HPDE6-E6E7 (cell line): ENCODE measurements at regions not wholly inside any gene's neighbourhood (a gene's known extent, or its start where the extent isn't known, plus 50 kb on each side); places are given as distances from the start of the nearest gene placed in this dataset.
A peak's percentile ranks its signal among the peaks of the same experiment; 100 is the strongest.

Source experiments
- DNase-seq: peaks from one replicate; pipeline ENCODE4 v3.0.0; 2011; ENCODE audit warnings: missing footprints; ENCODE audit errors: extremely low spot score

GRCh38 chr2:66890166-66890742, 455.3 kb downstream of the MEIS1 start:
- DNase-seq: no peak

DNA sequence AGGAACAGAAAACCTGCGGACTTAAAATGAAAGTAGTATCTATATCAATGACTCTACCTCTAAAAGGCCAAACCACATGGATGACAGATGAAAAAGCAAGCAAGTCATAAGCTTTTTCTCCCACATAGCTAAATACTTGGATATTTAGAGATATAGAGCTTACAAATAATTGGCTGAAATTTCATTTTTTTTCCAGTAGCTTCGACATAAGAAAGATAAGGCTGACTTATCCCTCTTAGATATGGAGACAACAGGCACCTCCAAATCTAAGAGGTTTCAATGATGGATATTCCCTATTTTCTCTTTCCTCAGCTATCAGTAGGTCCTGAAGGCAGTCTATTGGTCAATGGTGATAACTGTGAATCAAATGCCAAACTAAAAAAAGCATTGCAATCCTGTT, 460.3 kb downstream of the MEIS1 start:
- no peak for DNase-seq

GRCh38 chr2:66896131-66896530, 461.2 kb downstream of the MEIS1 start:
- no peak for DNase-seq

GRCh38 chr2:66897181-66897580, 462.3 kb downstream of the MEIS1 start:
- DNase-seq: no peak

DNA sequence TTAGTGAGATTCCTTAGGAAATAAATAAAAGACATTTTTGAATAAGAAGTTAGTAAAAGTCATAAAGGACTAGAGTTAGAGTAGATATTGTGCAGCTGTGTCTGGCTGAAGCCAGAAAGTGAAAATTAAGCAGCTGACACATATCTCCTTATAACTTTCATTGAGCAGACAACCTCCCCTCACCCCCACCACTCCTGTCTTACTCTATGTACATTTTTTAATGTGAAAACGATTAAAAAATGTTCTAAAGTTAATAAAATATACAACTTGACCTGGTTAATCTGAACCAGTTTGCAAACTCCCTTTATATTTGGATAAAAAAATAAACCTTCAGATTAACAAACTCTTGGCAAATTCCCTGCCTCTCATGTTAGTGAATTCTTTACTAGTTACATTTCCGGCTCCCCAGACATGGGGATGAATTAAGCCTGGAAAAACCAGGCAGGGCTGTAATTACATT, 462.8 kb downstream of the MEIS1 start:
- DNase-seq: no peak

- DNase-seq: no peak
Measured at GRCh38 chr2:66899109-66899508, 464.2 kb downstream of the MEIS1 start.

DNA sequence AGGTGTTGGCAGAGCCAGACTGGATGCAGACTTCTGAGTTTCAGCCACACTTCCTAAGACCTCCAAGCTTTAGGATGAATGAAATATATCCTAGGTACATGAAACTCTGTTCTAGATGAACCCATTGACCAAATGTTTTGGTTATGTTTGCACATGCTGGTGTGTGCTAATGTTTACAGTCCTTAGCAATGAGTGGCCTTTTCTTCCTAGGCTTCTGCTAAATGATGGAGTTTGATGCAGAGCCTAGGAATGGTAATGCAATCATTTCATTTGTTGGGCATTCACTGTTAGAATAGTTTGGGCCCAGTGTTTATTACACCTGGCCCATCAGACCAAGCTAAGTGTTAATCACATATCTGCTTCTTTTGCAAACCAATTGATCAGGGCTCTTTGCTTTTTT, 464.7 kb downstream of the MEIS1 start:
- DNase-seq: no peak

GRCh38 chr2:66901344-66901743, 466.4 kb downstream of the MEIS1 start:
- no peak for DNase-seq

DNA sequence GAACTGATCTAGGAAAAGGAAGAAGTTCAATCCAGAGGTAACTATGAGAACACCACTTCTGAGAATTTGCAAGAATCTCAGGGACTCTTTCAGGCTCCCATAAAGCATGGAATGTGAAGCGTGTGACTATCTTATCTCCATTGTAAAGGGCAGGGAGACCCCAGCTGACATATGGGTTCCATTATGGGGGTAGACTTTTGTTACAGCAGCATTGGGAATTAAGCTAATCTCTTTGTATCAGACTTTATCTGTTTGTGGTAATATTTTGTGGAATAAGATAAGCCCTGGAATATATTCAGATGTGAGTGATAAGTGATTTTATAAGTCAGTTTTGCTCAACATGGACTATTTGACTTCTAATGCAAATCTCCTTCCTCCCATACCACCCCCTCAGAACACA, 468.3 kb downstream of the MEIS1 start:
- DNase-seq: no peak

DNA sequence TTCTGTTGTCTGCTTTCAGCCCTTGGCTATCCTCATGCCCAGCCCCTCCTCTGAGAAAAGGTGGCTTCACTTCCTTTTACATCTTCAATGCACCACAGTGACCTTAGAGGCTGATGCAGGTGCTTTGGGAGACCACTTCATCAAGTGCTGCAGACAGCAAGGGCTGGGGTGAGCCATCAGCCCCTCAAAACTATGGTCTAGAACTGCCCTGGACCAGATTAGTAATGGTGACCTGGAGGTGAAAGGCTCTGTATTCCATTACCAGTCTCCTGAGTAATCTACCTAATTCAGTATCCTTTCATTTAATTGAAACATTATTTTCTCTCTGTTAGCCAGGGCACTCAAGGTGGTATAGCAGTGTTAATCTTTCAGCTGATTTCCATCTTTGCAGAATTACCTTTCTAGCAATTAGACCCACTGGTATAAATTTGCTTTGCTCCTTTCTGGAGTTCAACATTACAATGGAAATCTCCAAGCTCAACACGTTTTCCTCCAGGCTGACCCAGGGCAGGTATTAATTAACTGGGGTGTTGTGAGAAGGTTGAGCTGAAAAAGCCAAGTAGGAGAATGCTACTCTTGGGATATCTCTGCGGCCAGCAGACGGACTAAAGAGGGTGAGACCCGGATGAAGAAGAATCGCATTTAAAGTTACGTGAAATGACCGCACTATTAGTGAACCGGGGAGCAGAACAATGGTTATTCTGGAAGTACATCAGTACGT, 469.0 kb downstream of the MEIS1 start:
- no peak for DNase-seq

DNA sequence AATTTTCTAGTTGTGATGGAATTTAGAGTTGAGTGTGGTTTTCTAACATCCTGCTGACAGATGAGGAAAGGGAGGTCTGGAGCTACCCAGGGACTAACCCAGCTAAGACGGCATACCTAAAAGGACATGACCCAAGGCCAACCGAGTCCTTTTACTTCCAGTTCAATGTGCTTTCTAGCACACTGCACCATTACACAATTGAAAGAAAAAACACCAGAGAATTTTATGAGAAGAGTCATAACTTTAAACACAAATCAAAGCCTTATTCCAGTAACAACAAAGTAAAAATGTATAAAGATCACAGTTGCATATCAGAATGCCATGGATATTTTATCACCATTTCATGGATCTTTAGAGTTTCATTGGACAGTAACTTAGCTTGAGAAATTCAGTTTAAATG, 480.3 kb downstream of the MEIS1 start:
- DNase-seq: no peak

DNA sequence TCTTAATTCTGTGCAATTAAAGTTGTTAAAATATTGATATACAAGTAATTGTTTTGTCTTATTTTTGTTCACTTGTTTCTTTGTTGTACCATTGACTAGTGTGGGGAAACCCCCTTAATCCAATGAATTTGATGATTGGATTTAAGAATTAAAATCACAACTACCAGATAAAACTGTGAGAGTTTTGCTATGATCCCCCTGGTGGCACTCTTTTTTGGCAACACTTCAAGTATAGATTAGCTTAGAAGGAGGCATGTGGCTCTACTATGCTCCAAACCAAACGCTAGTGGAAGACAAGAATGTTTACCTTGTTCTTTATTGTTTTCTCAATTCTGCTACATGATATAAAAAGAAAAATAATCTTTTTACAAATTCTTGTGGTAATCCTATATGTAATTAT, 477.8 kb upstream of the ETAA1 start:
- DNase-seq: no peak

- DNase-seq: no peak
Measured at GRCh38 chr2:66920415-66920814, 476.7 kb upstream of the ETAA1 start.

DNA sequence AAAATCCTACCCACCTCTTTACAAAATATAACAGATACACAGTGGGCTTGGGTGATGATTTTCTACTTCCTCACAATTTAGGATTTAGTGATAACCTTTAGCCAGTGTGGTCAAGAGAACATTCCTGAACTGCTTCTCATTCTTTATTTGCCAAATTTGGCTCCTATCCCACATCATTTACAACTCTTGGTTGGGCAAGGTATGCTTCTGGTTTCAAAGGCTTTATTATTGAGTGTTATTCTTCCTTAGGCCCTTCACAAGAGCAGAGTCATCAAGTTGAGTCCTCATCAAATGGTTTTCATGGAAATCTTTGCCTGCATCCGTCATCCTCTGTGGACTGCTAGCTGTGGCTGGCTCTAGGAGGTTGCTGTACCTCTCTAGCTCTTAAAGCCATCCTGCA, 472.0 kb upstream of the ETAA1 start:
- no peak for DNase-seq

- DNase-seq: no peak
Measured at GRCh38 chr2:66926594-66927112, 470.5 kb upstream of the ETAA1 start.

DNA sequence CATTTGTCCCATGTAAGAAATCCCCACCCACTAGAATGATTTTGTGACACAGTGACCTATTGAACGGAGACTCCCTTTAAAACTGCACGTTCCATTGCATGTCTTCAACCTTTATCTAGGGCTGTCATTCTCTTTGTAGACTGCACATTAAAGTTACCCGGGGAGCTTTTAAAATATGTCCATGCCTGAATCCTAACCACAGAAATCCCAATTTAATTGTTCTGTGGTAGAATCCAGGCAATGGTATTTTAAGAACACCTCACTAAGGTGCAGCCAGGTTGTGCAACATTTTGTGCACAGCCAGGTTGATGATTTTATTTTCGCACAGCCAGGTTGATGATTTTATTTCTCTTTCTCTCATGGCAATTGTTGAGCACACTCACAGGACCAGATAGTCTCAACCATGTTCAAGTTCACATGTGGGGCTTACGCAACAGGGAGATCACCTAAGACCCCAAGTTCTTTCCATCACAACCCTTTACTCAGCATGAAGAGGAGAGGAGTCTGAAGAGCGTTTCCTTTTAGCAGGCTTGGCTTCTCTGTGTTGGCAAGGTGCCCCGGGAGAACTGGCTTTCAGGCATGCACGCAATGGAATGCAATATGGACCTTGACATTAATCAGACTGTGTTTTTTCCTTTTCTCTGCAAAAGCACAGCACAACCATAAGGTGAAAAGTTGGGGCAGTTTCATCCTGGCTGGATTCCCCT, 467.3 kb upstream of the ETAA1 start:
- DNase-seq: peak; percentile 12

GRCh38 chr2:66930339-66931220, 466.6 kb upstream of the ETAA1 start:
- DNase-seq: no peak

DNA sequence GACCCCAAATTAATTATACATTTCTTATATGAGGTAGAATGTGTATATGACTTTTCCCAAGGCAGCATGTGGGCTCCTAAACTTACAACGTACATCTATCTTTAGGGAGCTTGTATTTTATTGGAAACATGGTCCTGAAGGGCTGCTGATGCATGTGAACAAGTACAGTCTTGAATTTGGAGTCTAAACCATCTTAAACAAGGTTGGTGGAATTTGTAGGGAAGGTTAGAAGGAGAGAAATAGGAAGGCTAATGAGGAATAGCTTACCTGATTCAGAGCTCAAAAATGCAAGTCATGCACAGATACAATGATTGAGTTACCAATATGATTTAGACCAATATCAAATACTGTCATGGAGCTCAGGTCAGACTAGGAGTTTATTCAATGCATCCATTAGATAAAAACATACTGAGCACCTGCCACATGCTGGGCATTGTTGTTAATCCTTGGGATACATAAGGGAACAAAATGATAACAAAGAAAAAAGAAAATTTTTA, 458.6 kb upstream of the ETAA1 start:
- no peak for DNase-seq

DNA sequence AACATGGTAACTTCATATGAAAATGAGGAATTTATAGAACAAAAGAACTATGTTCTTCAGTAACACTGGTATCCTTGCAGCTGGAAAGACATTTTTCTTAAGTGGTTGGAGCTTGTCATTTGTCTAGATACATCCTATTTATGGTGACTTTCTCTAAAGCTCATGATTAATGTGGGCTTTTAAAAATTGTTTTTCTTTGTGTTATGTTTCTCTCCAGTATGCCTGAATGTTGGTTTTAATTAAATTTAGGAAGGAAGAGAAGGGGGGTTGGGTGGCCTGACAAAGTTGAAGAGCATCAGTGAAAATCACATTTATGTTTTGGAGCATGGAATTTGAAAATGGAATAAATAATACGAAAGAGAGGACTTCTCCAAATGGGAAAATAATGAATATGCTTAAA, 457.1 kb upstream of the ETAA1 start:
- no peak for DNase-seq

- DNase-seq: no peak
Measured at GRCh38 chr2:66948234-66948633, 448.9 kb upstream of the ETAA1 start.

GRCh38 chr2:66957198-66957597, 439.9 kb upstream of the ETAA1 start:
- DNase-seq: no peak

DNA sequence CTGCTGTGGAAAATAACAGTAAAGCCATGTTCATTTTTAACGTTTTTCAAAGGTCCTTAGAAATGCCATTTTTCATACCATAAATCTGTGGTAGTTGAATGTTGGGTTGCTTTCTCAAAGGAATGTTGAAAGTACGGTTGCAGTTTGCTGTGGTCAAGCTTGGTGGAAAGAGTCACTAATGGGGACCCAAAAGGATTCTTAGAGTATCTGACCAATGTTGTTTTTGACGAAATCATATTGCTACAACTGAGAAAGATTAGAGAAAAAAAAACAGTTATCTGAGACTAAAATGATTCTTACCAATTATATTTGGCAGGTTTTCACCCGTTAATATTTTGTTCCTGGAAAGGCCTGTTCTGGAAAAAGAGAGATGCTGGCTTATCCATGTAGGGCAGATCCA, 439.5 kb upstream of the ETAA1 start:
- DNase-seq: no peak
